ENCODE measurements at regions not wholly inside any gene's neighbourhood (a gene's known extent, or its start where the extent isn't known, plus 50 kb on each side); places are given as distances from the start of the nearest gene placed in this dataset.

DNA sequence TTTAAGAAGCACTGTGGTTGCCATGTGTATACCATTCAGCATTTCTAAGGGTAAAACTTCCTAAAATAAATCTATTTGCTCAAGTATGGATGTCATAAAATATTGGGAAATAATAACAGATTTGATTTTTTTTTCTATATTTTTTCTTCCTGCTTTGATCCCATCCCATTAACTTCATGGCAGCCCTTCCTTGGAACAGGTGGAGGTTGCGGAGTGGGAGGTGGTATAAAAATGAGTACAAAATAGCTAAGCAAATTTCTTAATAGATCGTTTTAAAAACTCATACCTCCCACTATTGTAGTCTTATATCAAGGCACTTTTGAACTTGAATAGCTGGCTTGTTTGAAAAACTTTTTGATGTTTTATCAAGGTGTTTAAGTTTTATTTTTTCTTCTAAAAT lies 152.1 kb upstream of the KYNU start:
- TF ChIP-seq, protein P1, sequence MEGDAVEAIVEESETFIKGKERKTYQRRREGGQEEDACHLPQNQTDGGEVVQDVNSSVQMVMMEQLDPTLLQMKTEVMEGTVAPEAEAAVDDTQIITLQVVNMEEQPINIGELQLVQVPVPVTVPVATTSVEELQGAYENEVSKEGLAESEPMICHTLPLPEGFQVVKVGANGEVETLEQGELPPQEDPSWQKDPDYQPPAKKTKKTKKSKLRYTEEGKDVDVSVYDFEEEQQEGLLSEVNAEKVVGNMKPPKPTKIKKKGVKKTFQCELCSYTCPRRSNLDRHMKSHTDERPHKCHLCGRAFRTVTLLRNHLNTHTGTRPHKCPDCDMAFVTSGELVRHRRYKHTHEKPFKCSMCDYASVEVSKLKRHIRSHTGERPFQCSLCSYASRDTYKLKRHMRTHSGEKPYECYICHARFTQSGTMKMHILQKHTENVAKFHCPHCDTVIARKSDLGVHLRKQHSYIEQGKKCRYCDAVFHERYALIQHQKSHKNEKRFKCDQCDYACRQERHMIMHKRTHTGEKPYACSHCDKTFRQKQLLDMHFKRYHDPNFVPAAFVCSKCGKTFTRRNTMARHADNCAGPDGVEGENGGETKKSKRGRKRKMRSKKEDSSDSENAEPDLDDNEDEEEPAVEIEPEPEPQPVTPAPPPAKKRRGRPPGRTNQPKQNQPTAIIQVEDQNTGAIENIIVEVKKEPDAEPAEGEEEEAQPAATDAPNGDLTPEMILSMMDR (conservative IDR thresholded peaks at IDR 0.05; ENCODE audit: low read depth, low read length): no peak
- no peak for TF ChIP-seq EZH2 (IDR thresholded peaks at IDR 0.05; ENCODE audit: borderline replicate concordance, low read depth, low read length, poor library complexity, severe bottlenecking)
